Bronchial epithelial cell (primary cell): ENCODE measurements at regions not wholly inside any gene's neighbourhood (a gene's known extent, or its start where the extent isn't known, plus 50 kb on each side); places are given as distances from the start of the nearest gene placed in this dataset.

Source experiments
- DNase-seq: peaks from one replicate; pipeline ENCODE4 v3.0.0-alpha.2; 2010; ENCODE audit warnings: low read depth
- FAIRE-seq: peaks from 2 replicates; lab custom pipeline; 2011; peaks lifted over from hg19 to GRCh38; lab: Jason Lieb, UNC
- H3K27me3 ChIP-seq: 2 replicates; pipeline ENCODE4 v1.5.1; 2011; ENCODE audit warnings: low read length; ENCODE audit not compliant: control insufficient read depth, insufficient read depth
- H3K36me3 ChIP-seq: 2 replicates; pipeline ENCODE4 v1.5.1; 2011; ENCODE audit warnings: low read length; ENCODE audit not compliant: control insufficient read depth, insufficient read depth
- H3K4me3 ChIP-seq: 2 replicates; pipeline ENCODE4 v1.5.1; 2011; ENCODE audit warnings: mild to moderate bottlenecking, low read depth, low read length, control low read depth
- TF ChIP-seq, protein P1 (sequence below): IDR thresholded peaks from 2 replicates; pipeline ENCODE4 v1.5.1; 2011; ENCODE audit warnings: mild to moderate bottlenecking, moderate library complexity, low read length, control low read depth, inconsistent platforms; ENCODE audit not compliant: insufficient read depth, severe bottlenecking

DNA sequence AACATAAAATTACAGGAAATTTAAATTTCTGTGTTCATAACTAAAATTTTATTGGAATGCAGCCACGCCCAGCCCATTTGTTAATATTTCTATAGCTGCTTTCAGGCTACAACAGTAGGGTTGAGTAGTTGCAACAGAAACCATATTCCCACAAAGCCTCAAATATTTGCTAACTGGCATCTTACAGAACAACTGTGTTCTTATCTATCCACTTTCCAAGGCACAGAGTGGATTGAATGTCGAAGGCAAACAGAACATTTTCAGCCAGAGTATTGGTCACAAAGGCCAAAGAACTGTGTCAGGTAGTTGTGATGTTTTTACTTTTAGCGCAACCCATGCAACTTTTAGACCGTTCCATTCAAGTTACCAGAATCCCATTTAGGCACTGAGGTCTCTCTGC, 51.1 kb upstream of the OPN4 start:
- no peak overlapping the region for H3K4me3 ChIP-seq
- H3K27me3 ChIP-seq, result no peaks in the 10 kb centered on the region
- DNase-seq, result no peak
- no peaks in the 10 kb centered on the region for H3K36me3 ChIP-seq
- FAIRE-seq, result no peak
- TF ChIP-seq, protein P1, sequence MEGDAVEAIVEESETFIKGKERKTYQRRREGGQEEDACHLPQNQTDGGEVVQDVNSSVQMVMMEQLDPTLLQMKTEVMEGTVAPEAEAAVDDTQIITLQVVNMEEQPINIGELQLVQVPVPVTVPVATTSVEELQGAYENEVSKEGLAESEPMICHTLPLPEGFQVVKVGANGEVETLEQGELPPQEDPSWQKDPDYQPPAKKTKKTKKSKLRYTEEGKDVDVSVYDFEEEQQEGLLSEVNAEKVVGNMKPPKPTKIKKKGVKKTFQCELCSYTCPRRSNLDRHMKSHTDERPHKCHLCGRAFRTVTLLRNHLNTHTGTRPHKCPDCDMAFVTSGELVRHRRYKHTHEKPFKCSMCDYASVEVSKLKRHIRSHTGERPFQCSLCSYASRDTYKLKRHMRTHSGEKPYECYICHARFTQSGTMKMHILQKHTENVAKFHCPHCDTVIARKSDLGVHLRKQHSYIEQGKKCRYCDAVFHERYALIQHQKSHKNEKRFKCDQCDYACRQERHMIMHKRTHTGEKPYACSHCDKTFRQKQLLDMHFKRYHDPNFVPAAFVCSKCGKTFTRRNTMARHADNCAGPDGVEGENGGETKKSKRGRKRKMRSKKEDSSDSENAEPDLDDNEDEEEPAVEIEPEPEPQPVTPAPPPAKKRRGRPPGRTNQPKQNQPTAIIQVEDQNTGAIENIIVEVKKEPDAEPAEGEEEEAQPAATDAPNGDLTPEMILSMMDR, result no peak
